Left lung (tissue), 4 donors: ENCODE measurements at regions not wholly inside any gene's neighbourhood (a gene's known extent, or its start where the extent isn't known, plus 50 kb on each side); places are given as distances from the start of the nearest gene placed in this dataset.

Source experiments
- ATAC-seq: fragments of 200-7000 bp; cut with Tn5 transposase; one replicate; pipeline ENCODE4 v1.9.1; 2020; ENCODE audit warnings: moderate library complexity
- DNase-seq, 4 donors: peaks; one replicate each; pipeline ENCODE4 v3.0.0-alpha.2; 2013 to 2020
- H3K27ac ChIP-seq, 2 donors: fragments of 200-600 bp; sonication (generic) in 1 of 2; one replicate each; pipeline versions ENCODE4 v1.5.0 to v1.8.0; 2020 to 2021
- H3K27me3 ChIP-seq, 2 donors: fragments of 200-600 bp; sonication (generic) in 1 of 2; one replicate each; pipeline versions ENCODE4 v1.5.0 to v1.8.0; 2020 to 2021
- H3K36me3 ChIP-seq, 2 donors: fragments of 200-600 bp; sonication (generic) in 1 of 2; one replicate each; pipeline versions ENCODE4 v1.5.0 to v1.8.0; 2020 to 2021
- H3K4me1 ChIP-seq, 2 donors: fragments of 200-600 bp; one replicate each; pipeline ENCODE4 v1.8.0; 2021
- H3K4me3 ChIP-seq, 2 donors: fragments of 200-600 bp; sonication (generic) in 1 of 2; one replicate each; pipeline versions ENCODE4 v1.5.0 to v1.8.0; 2020 to 2021; ENCODE audit warnings: mild to moderate bottlenecking in 1 of 2
- H3K9me3 ChIP-seq, 2 donors: fragments of 200-600 bp; sonication (generic) in 1 of 2; one replicate each; pipeline versions ENCODE4 v1.5.0 to v1.8.0; 2020 to 2021
- intact Hi-C, 2 donors: fragments of 100-400 bp; cut with DNase I; formaldehyde crosslinking; loops; one replicate each; pipeline versions ENCODE4 v1.11.2 to v1.14.2; 2022
- TF ChIP-seq, protein P1 (sequence below), 2 donors: fragments of 200-600 bp; sonication (generic) in 1 of 2; IDR thresholded peaks; one replicate each; pipeline versions ENCODE4 v1.5.0 to v1.8.0; 2021; ENCODE audit warnings: antibody characterized with exemption in 2 of 2
- donor health status: DM: no; HTN: yes; CAD: no.
- donor health status: DM: no; HTN: no; CAD: no.

DNA sequence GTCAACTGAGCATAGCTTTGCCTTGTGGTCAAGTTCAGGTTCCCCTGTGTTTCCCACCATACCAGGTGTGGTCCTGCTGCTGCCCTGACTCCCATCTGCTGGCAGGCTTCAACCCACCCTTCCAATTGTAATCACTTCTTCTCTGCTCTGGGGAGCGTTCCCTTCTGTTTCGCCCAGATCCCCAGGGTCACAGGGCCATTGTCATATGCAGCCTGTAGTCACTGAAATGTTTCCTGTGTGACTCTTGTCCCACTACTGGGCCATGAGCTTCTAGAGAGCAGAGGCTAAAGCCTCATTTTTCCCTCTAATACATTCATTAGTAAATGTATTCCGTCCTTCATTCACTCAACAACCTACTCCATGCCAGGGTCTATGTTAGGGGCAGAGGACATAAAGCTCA lies 75.0 kb upstream of the LAPTM4A start:
- Histone ChIP-seq H3K27ac (no peak overlapping the region), H3K9me3 (no peaks in the 10 kb centered on the region), H3K4me3 (no peak overlapping the region), H3K27me3 (no peaks in the 10 kb centered on the region), H3K4me1 (no peaks in the 10 kb centered on the region), H3K36me3 (no peaks in the 10 kb centered on the region)
- DNase-seq = no peak
- TF ChIP-seq, protein P1, sequence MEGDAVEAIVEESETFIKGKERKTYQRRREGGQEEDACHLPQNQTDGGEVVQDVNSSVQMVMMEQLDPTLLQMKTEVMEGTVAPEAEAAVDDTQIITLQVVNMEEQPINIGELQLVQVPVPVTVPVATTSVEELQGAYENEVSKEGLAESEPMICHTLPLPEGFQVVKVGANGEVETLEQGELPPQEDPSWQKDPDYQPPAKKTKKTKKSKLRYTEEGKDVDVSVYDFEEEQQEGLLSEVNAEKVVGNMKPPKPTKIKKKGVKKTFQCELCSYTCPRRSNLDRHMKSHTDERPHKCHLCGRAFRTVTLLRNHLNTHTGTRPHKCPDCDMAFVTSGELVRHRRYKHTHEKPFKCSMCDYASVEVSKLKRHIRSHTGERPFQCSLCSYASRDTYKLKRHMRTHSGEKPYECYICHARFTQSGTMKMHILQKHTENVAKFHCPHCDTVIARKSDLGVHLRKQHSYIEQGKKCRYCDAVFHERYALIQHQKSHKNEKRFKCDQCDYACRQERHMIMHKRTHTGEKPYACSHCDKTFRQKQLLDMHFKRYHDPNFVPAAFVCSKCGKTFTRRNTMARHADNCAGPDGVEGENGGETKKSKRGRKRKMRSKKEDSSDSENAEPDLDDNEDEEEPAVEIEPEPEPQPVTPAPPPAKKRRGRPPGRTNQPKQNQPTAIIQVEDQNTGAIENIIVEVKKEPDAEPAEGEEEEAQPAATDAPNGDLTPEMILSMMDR (IDR thresholded peaks at IDR 0.05) = no peak
- intact Hi-C loops = no loop called here
- no peak for ATAC-seq

DNA sequence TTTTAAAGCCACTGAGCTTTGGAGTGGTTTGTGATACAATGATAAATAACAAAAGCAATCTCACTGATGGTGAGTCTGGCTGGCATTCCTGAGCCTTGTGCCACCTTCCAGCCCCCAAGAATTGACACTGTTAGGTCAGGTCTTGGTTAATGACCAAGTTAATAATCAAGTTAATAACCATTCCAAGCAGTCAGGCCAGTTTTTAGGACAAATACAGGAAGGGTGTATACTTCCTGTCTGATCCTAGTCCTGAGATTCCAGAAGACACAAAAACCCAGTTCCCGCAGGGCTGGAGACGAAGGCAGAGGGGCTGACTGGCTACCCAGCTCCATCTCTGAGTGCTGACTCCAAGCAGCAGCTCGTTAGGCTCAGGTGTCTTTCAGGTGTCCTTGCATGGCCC lies 74.6 kb upstream of the LAPTM4A start:
- Histone ChIP-seq H3K27ac (no peak overlapping the region), H3K4me3 (no peak overlapping the region), H3K4me1 (no peaks in the 10 kb centered on the region), H3K27me3 (no peaks in the 10 kb centered on the region), H3K36me3 (no peaks in the 10 kb centered on the region), H3K9me3 (no peaks in the 10 kb centered on the region)
- TF ChIP-seq, protein P1 (IDR thresholded peaks at IDR 0.05) = no peak
- intact Hi-C loops = no loop called here
- DNase-seq = no peak
- ATAC-seq = no peak

DNA sequence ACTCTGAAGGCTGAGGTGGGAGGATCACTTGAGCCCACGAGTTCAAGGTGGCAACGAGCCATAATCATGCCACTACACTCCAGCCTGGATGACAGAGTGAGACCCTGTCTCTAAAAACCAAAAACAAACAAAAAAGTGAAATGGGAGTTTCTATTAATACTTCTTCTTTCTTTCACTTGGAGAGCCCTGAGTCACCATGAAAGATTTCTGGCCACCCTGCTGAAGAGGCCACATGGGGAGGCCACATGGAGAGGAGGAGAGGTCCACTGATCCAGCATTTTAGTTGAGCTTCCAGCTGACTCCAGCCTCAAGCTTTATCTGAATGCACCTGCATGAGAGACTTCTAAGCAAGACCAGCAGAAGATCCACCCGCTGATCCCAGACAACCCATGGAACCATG lies 74.2 kb upstream of the LAPTM4A start:
- no peak overlapping the region for H3K27ac ChIP-seq
- H3K4me1 ChIP-seq = no peaks in the 10 kb centered on the region
- TF ChIP-seq, protein P1 (IDR thresholded peaks at IDR 0.05) = no peak
- no peaks in the 10 kb centered on the region for H3K27me3 ChIP-seq
- no peaks in the 10 kb centered on the region for H3K36me3 ChIP-seq
- ATAC-seq (peak; percentile 43), DNase-seq (no peak)
- H3K4me3 ChIP-seq = no peak overlapping the region
- H3K9me3 ChIP-seq = no peaks in the 10 kb centered on the region
- intact Hi-C loops = no loop called here

DNA sequence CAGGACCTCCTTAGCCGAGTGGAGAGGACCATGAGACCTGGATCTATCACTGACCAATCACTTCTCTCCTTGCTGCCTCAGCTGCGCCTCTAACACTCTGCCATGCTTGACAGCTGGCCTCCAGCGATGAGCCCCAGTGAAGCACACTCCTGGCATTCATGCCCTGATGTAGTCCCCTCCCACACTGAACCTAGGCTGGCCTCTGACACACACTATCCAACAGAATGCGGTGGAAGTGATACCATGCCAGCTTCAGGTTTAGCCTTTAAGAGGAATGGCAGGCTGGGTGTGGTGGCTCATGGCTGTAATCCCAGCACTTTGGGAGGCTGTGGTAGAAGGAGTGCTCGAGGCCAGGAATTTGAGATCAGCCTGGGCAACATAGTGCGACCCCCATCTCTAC lies 73.7 kb upstream of the LAPTM4A start:
- DNase-seq (no peak), ATAC-seq (peak; percentile 28)
- H3K9me3 ChIP-seq = no peaks in the 10 kb centered on the region
- TF ChIP-seq, protein P1 (IDR thresholded peaks at IDR 0.05) = no peak
- intact Hi-C loops = no loop called here
- no peaks in the 10 kb centered on the region for H3K36me3 ChIP-seq
- H3K27me3 ChIP-seq = no peaks in the 10 kb centered on the region
- no peaks in the 10 kb centered on the region for H3K4me1 ChIP-seq
- H3K27ac ChIP-seq = no peak overlapping the region
- no peak overlapping the region for H3K4me3 ChIP-seq

DNA sequence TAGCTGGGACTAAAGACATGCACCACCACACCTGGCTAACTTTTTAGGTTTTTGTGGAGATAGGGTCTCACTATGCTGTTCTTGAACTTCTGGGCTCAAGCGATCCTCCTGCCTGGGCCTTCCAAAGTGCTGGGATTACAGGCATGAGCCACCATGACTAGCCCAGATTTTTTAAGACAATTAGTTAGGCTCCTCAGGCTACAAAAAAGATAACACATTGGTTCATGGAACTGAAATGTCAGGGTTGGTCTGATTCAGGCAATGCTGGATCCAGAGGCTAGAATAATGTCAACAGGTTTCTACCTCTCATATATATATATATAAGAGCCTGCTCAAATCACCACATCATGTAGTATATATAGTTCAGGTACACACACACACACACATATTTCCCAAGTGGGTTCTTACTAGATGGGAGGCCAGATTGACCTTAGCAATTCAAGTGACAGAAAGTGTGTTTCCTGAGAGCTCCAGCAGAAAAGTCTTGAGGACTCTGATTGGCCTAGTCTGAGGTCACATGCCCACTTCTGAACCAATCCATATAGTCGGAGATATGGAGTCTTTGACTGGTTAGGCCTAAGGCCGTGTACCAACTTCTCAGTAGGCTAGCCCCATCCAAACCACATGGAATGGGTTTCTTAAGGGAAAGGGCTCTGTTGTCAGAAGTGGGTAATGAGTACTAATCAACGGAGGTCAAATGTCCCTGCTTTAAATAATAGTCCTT lies 72.6 kb upstream of the LAPTM4A start:
- Histone ChIP-seq H3K36me3 (no peaks in the 10 kb centered on the region), H3K9me3 (no peaks in the 10 kb centered on the region), H3K4me1 (no peaks in the 10 kb centered on the region), H3K4me3 (no peak overlapping the region), H3K27ac (no peak overlapping the region), H3K27me3 (no peaks in the 10 kb centered on the region)
- TF ChIP-seq, protein P1 (IDR thresholded peaks at IDR 0.05) = no peak
- intact Hi-C loops = no loop called here
- no peak for ATAC-seq
- no peak for DNase-seq
